HL-60/S4 treated with phorbol 12-myristate 13-acetate at 8.2 ng/mL for 4 days and 3 days (cell line): ENCODE measurements at regions not wholly inside any gene's neighbourhood (a gene's known extent, or its start where the extent isn't known, plus 50 kb on each side); places are given as distances from the start of the nearest gene placed in this dataset.

ENCODE experiments used
- in situ Hi-C: fragments of 300-500 bp; cut with MboI; formaldehyde crosslinking; loops from 2 replicates; pipeline ENCODE4 v1.15.0; 2022; ENCODE audit warnings: low sequenced_read_pairs

- in situ Hi-C loops = no loop called here
Measured at GRCh38 chr10:29104661-29105399, 184.0 kb upstream of the LYZL1 start.

GRCh38 chr10:29105516-29106215 lies 183.2 kb upstream of the LYZL1 start:
- in situ Hi-C loops = no loop called here

GRCh38 chr10:29106287-29106686 lies 182.6 kb upstream of the LYZL1 start:
- in situ Hi-C loops = no loop called here

- in situ Hi-C loops = no loop called here
Measured at GRCh38 chr10:29107866-29108498, 180.9 kb upstream of the LYZL1 start.

GRCh38 chr10:29109707-29110571 lies 178.9 kb upstream of the LYZL1 start:
- in situ Hi-C loops = no loop called here

- in situ Hi-C loops = no loop called here
Measured at GRCh38 chr10:29112827-29113615, 175.8 kb upstream of the LYZL1 start.

GRCh38 chr10:29113616-29113945 lies 175.3 kb upstream of the LYZL1 start:
- in situ Hi-C loops = no loop called here

GRCh38 chr10:29114141-29114540 lies 174.7 kb upstream of the LYZL1 start:
- in situ Hi-C loops = no loop called here

- in situ Hi-C loops = no loop called here
Measured at GRCh38 chr10:29117781-29118180, 171.1 kb upstream of the LYZL1 start.

- in situ Hi-C loops = no loop called here
Measured at GRCh38 chr10:29119374-29119773, 169.5 kb upstream of the LYZL1 start.

GRCh38 chr10:29120216-29120615 lies 168.7 kb upstream of the LYZL1 start:
- in situ Hi-C loops = no loop called here

- in situ Hi-C loops = no loop called here
Measured at GRCh38 chr10:29124864-29125263, 164.0 kb upstream of the LYZL1 start.

- in situ Hi-C loops = no loop called here
Measured at GRCh38 chr10:29127037-29127700, 161.7 kb upstream of the LYZL1 start.

- in situ Hi-C loops = no loop called here
Measured at GRCh38 chr10:29127731-29128130, 161.1 kb upstream of the LYZL1 start.

GRCh38 chr10:29130190-29130673 lies 158.6 kb upstream of the LYZL1 start:
- in situ Hi-C loops = no loop called here

- in situ Hi-C loops = no loop called here
Measured at GRCh38 chr10:29131952-29132547, 156.8 kb upstream of the LYZL1 start.

- in situ Hi-C loops = no loop called here
Measured at GRCh38 chr10:29132551-29133111, 156.2 kb upstream of the LYZL1 start.

- in situ Hi-C loops = no loop called here
Measured at GRCh38 chr10:29135337-29135736, 153.5 kb upstream of the LYZL1 start.

- in situ Hi-C loops = no loop called here
Measured at GRCh38 chr10:29136411-29136810, 152.5 kb upstream of the LYZL1 start.
